PFSK-1 (cell line): ENCODE measurements at regions not wholly inside any gene's neighbourhood (a gene's known extent, or its start where the extent isn't known, plus 50 kb on each side); places are given as distances from the start of the nearest gene placed in this dataset.

Experiments used
- FOXP2 ChIP-seq: optimal IDR thresholded peaks from 2 replicates; pipeline ENCODE3; 2011; ENCODE audit warnings: borderline replicate concordance, control low read depth, inconsistent platforms; ENCODE audit not compliant: insufficient read depth; ENCODE audit errors: extremely low read length, extremely low read depth
- POLR2AphosphoS5 ChIP-seq: IDR thresholded peaks from 2 replicates; pipeline ENCODE4 v1.6.1; 2012; ENCODE audit warnings: low read depth, mild to moderate bottlenecking, control low read depth, low read length, moderate library complexity
- SIN3A ChIP-seq: IDR thresholded peaks from 2 replicates; pipeline ENCODE4 v1.6.1; 2012; ENCODE audit warnings: mild to moderate bottlenecking, low read length, moderate library complexity, borderline replicate concordance; ENCODE audit not compliant: insufficient read depth
- TAF1 ChIP-seq: IDR thresholded peaks from 2 replicates; pipeline ENCODE4 v1.6.1; 2012; ENCODE audit warnings: low read length, control low read depth, borderline replicate concordance; ENCODE audit not compliant: insufficient read depth
- TF ChIP-seq, protein P1 (sequence below), 2 experiments: IDR thresholded peaks; 2 replicates each; pipeline versions ENCODE4 v1.6.1 to v1.8.0; 2011 to 2012; ENCODE audit warnings: low read depth in 2 of 2, low read length in 2 of 2, control low read depth in 1 of 2, inconsistent platforms in 1 of 2, mild to moderate bottlenecking in 1 of 2, moderate library complexity in 1 of 2; ENCODE audit not compliant: insufficient read depth in 1 of 2

DNA sequence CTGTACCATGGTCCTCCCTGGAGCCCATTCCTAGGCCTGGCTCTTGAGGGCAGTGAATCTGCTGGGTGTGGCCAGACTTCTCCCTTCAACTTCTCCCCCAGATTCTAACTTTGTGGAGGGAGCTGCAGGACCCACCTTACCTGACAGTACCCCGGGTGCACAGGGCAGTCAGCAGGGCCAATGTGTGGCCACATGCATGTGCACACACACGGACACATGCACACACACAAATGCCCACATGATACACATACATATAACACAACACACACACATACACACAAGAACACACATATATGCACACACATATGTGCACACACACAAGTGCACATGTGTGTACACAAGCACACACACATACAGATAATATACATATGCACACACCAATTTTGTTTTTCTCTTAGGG lies 300.0 kb upstream of the HS6ST1 start:
- TF ChIP-seq, protein P1, sequence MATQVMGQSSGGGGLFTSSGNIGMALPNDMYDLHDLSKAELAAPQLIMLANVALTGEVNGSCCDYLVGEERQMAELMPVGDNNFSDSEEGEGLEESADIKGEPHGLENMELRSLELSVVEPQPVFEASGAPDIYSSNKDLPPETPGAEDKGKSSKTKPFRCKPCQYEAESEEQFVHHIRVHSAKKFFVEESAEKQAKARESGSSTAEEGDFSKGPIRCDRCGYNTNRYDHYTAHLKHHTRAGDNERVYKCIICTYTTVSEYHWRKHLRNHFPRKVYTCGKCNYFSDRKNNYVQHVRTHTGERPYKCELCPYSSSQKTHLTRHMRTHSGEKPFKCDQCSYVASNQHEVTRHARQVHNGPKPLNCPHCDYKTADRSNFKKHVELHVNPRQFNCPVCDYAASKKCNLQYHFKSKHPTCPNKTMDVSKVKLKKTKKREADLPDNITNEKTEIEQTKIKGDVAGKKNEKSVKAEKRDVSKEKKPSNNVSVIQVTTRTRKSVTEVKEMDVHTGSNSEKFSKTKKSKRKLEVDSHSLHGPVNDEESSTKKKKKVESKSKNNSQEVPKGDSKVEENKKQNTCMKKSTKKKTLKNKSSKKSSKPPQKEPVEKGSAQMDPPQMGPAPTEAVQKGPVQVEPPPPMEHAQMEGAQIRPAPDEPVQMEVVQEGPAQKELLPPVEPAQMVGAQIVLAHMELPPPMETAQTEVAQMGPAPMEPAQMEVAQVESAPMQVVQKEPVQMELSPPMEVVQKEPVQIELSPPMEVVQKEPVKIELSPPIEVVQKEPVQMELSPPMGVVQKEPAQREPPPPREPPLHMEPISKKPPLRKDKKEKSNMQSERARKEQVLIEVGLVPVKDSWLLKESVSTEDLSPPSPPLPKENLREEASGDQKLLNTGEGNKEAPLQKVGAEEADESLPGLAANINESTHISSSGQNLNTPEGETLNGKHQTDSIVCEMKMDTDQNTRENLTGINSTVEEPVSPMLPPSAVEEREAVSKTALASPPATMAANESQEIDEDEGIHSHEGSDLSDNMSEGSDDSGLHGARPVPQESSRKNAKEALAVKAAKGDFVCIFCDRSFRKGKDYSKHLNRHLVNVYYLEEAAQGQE (IDR thresholded peaks at IDR 0.05; ENCODE audit: insufficient read depth in 1 of 2, low read depth in 2 of 2, low read length in 2 of 2): no peak
- no peak for TF ChIP-seq SIN3A
- no peak for TF ChIP-seq TAF1
- no peak for TF ChIP-seq POLR2AphosphoS5
- no peak for TF ChIP-seq FOXP2

DNA sequence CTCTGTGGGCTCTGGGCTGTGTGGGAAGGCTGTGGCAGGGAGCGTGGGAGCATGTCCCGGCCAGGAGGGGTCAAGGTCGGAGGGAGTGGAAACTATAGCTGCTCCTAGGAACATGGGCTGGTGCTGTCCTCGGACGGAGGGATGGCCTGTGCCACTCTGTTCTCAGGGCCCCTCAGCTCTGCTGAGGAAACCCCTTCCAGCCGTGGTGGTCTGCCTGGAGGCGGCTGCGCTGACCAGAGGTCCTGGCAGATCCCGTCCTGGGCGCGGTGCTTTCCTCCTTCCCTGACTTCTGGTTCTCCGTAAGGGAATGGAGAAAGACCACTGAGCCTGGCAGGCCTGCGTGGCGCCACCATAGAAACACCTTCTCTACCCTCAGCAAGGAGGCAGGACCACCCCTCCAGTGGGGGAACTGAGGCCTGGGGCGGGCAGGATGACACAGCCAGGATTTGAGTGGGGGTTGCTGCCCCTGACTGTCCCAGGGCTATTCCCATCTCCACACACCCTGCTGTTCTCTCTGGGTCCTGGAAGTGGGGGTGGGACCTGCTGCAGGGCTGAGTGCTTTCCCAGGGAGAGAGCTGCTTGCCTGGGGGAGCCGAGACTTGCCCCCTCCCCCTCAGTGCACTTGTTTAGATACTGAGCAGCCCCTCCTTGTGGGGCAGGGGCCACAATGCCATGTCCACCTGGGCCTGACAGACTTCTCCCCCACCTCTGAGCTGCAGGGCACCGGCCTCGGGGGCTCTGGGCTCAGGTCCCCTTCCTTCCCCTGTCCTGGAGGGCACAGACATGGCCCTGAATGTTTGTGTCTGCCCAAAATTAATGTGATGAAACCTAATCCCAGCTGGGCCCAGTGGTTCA lies 301.0 kb upstream of the HS6ST1 start:
- no peak for TF ChIP-seq POLR2AphosphoS5

DNA sequence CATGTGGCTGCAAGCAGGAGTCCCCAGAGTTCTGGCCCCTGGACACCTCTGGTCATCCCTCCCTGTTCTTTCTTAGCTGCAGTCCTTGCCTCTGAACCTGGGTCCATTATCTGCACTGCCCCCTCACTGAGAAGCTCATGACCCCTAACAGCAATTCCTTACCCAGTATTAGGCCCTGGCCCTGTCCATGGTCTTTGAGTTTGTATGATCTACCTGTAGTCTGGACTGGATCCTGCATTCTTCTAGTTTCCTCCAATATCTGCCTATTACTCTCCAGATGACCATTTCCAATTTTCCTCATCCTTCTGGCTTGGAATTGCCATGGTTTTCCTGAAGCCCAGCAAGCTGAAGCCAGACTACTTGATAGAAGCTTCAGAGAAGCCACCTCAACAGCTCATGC lies 302.4 kb upstream of the HS6ST1 start:
- TF ChIP-seq FOXP2 (no peak), POLR2AphosphoS5 (no peak), TAF1 (no peak), SIN3A (no peak)
- TF ChIP-seq, protein P1 (IDR thresholded peaks at IDR 0.05; ENCODE audit: insufficient read depth in 1 of 2, low read depth in 2 of 2, low read length in 2 of 2): no peak

DNA sequence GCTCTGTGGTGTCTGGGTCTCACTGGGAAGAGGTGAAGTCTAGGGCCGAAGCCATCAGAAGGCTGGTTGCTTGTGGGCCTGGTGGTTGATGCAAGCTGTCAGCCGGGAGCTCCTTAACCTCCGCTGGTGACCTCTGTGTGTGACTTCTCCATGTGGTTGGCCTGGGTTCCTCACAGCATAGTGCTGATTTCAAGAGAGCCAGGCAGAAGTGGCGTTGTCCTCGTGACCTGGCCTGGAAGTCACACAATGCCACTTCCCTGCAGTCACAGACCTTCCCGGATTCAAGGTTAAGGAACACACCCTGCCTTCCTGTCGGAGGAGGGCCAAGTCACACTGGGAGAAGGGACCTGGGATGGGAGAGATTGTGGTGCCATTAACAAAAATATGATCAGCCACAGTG lies 303.7 kb upstream of the HS6ST1 start:
- TF ChIP-seq POLR2AphosphoS5 (no peak), FOXP2 (no peak), SIN3A (no peak), TAF1 (no peak)
- TF ChIP-seq, protein P1 (IDR thresholded peaks at IDR 0.05; ENCODE audit: insufficient read depth in 1 of 2, low read depth in 2 of 2, low read length in 2 of 2): no peak

DNA sequence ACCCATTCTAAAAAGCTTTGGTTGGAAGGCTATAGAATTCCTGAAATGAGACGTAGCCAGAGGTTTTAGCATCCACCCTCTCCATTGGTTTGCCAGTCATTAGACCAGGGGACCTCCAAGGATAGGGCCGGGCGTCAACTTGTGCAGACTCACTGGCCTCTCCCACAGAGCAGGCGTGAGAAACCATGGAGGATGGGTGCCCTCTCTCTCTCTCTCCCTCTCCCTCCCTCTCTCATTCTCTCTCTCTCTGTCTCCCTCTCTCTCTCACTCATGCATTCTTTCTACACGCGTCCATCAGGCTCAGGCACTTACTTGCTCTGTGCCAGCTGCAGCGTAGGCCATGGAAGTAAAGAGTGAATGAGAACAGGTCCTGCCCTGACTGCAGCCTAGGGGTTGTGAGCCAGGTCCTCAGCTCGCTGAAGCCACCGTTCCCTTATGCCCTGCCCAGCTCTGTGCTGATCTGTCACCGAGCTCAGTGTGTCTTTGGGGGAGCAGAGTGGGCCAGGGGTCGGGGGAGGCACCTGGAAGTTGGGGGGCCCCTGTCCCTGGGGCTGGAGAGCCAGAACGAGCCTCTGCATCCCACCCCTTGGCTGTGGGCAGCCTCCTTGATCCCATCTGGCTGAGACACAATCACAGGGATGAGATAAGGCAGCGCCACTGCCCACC lies 304.4 kb upstream of the HS6ST1 start:
- TF ChIP-seq, protein P1 (IDR thresholded peaks at IDR 0.05; ENCODE audit: insufficient read depth in 1 of 2, low read depth in 2 of 2, low read length in 2 of 2): no peak
- TF ChIP-seq POLR2AphosphoS5 (no peak), SIN3A (no peak), FOXP2 (no peak), TAF1 (no peak)
